22Rv1 (cell line): ENCODE measurements at regions not wholly inside any gene's neighbourhood (a gene's known extent, or its start where the extent isn't known, plus 50 kb on each side); places are given as distances from the start of the nearest gene placed in this dataset.

ENCODE experiments used
- H3K27ac ChIP-seq: fragments of 450-650 bp; 2 replicates; pipeline ENCODE4 v1.5.1; 2017
- ZFX ChIP-seq: fragments of 450-650 bp; IDR thresholded peaks from 2 replicates; pipeline ENCODE4 v1.6.1; 2017; ENCODE audit warnings: antibody characterized with exemption, borderline replicate concordance
- TF ChIP-seq, protein P1 (sequence below): fragments of 450-650 bp; IDR thresholded peaks from 2 replicates; pipeline ENCODE4 v1.5.1; 2017; ENCODE audit warnings: mild to moderate bottlenecking

DNA sequence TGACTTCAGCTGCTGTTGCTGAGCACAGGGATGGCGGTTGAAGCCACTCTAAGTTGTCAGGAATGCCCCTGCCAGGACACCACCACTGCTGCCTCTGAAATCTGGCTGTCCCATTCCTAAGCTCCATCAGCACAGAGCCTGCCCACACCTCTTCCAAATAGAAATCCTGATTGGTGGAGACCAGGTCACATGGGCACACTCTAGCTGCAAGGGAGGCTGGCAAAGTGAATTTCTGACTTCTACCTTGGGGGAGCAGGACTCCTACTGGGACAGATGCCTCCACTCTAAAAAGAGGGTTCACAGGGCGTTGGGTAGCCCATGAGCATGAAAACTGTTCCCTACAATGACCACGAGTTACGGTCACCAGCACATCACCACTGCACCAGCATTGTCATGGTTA, 83.8 kb upstream of the TARDBP start:
- no peak overlapping the region for H3K27ac ChIP-seq
- TF ChIP-seq, protein P1, sequence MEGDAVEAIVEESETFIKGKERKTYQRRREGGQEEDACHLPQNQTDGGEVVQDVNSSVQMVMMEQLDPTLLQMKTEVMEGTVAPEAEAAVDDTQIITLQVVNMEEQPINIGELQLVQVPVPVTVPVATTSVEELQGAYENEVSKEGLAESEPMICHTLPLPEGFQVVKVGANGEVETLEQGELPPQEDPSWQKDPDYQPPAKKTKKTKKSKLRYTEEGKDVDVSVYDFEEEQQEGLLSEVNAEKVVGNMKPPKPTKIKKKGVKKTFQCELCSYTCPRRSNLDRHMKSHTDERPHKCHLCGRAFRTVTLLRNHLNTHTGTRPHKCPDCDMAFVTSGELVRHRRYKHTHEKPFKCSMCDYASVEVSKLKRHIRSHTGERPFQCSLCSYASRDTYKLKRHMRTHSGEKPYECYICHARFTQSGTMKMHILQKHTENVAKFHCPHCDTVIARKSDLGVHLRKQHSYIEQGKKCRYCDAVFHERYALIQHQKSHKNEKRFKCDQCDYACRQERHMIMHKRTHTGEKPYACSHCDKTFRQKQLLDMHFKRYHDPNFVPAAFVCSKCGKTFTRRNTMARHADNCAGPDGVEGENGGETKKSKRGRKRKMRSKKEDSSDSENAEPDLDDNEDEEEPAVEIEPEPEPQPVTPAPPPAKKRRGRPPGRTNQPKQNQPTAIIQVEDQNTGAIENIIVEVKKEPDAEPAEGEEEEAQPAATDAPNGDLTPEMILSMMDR, result no peak
- no peak for TF ChIP-seq ZFX

DNA sequence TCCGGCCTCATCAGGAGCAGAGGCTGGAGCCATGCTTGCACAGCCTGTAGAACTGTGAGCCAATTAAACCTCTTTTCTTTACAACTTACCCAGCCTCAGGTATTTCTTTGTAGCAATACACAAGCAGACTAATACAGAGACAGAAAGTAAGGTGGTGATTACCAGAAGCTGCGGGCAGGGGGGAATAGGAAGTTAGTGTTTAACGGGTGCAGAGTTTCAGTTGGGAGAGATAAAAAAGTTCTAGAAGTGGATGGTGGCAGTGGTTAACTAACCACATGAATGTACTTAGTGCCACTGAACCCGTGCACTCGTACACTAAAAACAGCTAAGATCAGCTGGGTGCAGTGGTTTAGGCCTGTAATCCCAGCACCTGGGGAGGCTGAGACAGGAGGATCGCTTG, 80.4 kb upstream of the TARDBP start:
- TF ChIP-seq, protein P1, result no peak
- no peak for TF ChIP-seq ZFX
- H3K27ac ChIP-seq, result no peak overlapping the region

DNA sequence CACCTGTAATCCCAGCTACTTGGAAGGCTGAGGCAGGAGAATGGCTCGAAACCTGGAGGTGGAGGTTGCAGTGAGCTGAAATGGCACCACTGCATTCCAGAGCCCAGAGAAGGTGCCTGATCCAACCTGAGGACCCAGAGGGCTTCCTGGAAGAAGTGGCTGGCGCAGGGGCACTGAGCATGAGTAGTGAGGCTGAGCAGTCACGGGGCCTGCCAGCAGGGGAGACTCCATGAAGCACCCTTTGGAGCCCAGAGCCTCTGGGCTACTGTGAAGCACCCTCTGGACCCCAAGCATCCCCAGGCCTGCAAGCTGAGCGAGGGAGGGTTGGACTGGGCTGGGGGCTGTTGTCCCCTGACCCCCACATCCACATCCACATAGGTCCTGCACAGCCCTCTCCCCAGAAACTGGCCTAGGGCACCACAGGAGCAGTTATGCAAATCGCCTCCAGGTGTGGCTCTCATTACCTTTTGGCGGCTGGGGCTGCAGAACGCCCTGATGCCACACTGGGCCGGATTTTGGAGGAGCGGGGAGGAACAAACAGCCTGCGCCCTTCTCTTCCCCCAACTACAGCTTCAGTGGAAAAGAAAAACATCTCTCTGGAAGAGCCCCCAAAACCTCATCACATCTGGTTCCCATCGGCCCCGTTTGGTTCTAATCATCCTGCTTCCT, 78.2 kb upstream of the TARDBP start:
- TF ChIP-seq, protein P1, result no peak
- TF ChIP-seq ZFX, result no peak
- H3K27ac ChIP-seq, result no peak overlapping the region

GRCh38 chr1:10935246-10935645, 77.2 kb upstream of the TARDBP start:
- no peak overlapping the region for H3K27ac ChIP-seq
- no peak for TF ChIP-seq ZFX
- TF ChIP-seq, protein P1, result no peak

- no peak for TF ChIP-seq ZFX
- TF ChIP-seq, protein P1, result no peak
- H3K27ac ChIP-seq, result no peak overlapping the region
Measured at GRCh38 chr1:10935724-10936123, 76.7 kb upstream of the TARDBP start.

DNA sequence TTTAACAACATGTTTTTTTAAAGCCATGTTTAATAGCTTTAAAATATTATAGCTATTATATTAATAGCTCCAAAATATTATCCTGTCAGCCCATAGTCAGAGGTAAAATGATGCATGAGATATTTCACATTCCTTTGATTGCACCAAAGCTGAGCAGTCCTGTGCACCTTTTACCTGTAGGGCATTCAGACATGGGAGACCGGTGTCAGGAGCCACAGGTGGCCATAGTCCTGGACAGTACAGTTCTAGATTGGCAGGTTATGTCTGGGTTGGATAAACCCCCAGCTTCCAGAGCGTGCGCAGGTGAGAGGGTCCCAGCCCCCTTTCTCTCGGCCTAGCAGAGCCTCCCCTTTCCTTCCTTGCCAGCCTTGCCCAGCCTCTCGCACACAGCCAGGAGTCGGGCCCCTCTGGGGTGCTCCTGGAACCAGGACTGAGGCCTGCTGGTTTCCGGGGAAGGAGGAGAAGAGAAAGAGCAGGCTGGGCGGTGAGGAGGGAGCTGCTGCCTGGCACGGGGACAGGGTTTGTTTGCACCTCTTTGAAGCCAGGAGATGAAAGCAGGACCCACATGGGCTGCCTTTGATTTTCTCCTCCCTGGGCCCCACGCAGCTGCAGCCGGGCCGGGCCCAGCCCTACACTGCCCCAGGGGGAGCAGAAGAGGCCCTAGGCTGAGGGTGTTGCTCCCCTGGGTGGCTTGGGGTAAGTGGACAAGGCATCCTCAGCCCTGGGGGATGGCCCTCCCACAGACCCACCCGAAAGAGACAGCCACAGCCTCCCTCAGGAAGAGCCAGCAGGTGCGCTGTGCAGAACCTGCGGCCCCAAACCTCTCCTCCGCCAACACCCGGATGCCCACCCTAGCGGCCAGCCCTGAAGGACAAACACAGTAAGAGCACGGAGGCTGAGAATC, 75.2 kb upstream of the TARDBP start:
- H3K27ac ChIP-seq, result no peak overlapping the region
- TF ChIP-seq, protein P1, result no peak
- TF ChIP-seq ZFX, result no peak
